Hepatocyte (in vitro differentiated cells): ENCODE measurements at regions not wholly inside any gene's neighbourhood (a gene's known extent, or its start where the extent isn't known, plus 50 kb on each side); places are given as distances from the start of the nearest gene placed in this dataset.

Experiments
- DNase-seq: peaks from one replicate; pipeline ENCODE4 v3.0.0-alpha.2; 2016; ENCODE audit warnings: low spot score
- H2AFZ ChIP-seq: fragments of 200-600 bp; sonication (generic); 2 replicates; pipeline ENCODE4 v1.6.0; 2016; ENCODE audit warnings: antibody characterized with exemption, mild to moderate bottlenecking
- H3K27ac ChIP-seq: fragments of 200-600 bp; sonication (generic); 2 replicates; pipeline ENCODE4 v1.5.1; 2016; ENCODE audit warnings: mild to moderate bottlenecking
- H3K27me3 ChIP-seq: fragments of 200-600 bp; sonication (generic); 2 replicates; pipeline ENCODE4 v1.6.1; 2016
- H3K36me3 ChIP-seq: fragments of 200-600 bp; sonication (generic); replicated peaks from 2 replicates; pipeline ENCODE4 v1.5.1; 2016; ENCODE audit warnings: low read depth; ENCODE audit not compliant: insufficient read depth
- H3K4me1 ChIP-seq: fragments of 200-600 bp; sonication (generic); 2 replicates; pipeline ENCODE4 v1.5.1; 2016; ENCODE audit warnings: mild to moderate bottlenecking, moderate library complexity; ENCODE audit not compliant: insufficient read depth
- H3K4me2 ChIP-seq: fragments of 200-600 bp; sonication (generic); 2 replicates; pipeline ENCODE4 v1.6.0; 2016
- H3K4me3 ChIP-seq: fragments of 200-600 bp; sonication (generic); 2 replicates; pipeline ENCODE4 v1.5.1; 2016; ENCODE audit warnings: mild to moderate bottlenecking
- H3K79me2 ChIP-seq: fragments of 200-600 bp; sonication (generic); 2 replicates; pipeline ENCODE4 v1.6.0; 2017; ENCODE audit warnings: mild to moderate bottlenecking
- H3K9me2 ChIP-seq: fragments of 200-600 bp; sonication (generic); replicated peaks from 2 replicates; pipeline ENCODE4 v1.6.0; 2017; ENCODE audit warnings: mild to moderate bottlenecking; ENCODE audit not compliant: insufficient read depth
- H3K9me3 ChIP-seq: fragments of 200-600 bp; sonication (generic); 2 replicates; pipeline ENCODE4 v1.5.1; 2016; ENCODE audit warnings: low read depth, mild to moderate bottlenecking
- H4K20me1 ChIP-seq: fragments of 200-600 bp; sonication (generic); 2 replicates; pipeline ENCODE4 v1.6.0; 2016; ENCODE audit warnings: mild to moderate bottlenecking; ENCODE audit not compliant: insufficient read depth, poor library complexity, severe bottlenecking
- EZH2 ChIP-seq: fragments of 200-600 bp; sonication (generic); IDR thresholded peaks from 2 replicates; pipeline ENCODE4 v1.6.1; 2016; ENCODE audit warnings: antibody characterized with exemption, mild to moderate bottlenecking, borderline replicate concordance
- EZH2phosphoT487 ChIP-seq: fragments of 200-600 bp; sonication (generic); IDR thresholded peaks from one replicate; pipeline ENCODE4 v1.6.1; 2018; ENCODE audit warnings: antibody characterized with exemption, mild to moderate bottlenecking, low read depth, moderate library complexity; ENCODE audit not compliant: unreplicated experiment, severe bottlenecking
- WGBS: methylation state at CpG from one replicate; pipeline ENCODE4 v1.1.6; 2016; ENCODE audit warnings: low lambda C conversion rate; ENCODE audit errors: missing lambda C conversion rate; 5-methylcytosine and 5-hydroxymethylcytosine counted together
- TF ChIP-seq, protein P1 (sequence below): fragments of 200-600 bp; sonication (generic); IDR thresholded peaks from 2 replicates; pipeline ENCODE4 v1.5.1; 2016; ENCODE audit warnings: antibody characterized with exemption, mild to moderate bottlenecking; ENCODE audit not compliant: poor library complexity

- Histone ChIP-seq H3K4me1 (no peaks in the 10 kb centered on the region), H3K9me2 (no peaks in the 10 kb centered on the region), H3K27me3 (no peaks in the 10 kb centered on the region), H3K27ac (no peak overlapping the region), H3K79me2 (no peaks in the 10 kb centered on the region), H3K4me2 (no peak overlapping the region), H3K4me3 (no peak overlapping the region), H4K20me1 (no peaks in the 10 kb centered on the region), H2AFZ (no peak overlapping the region), H3K9me3 (no peaks in the 10 kb centered on the region), H3K36me3 (no peaks in the 10 kb centered on the region)
- WGBS: 85% methylated on average over 4 of the region's 4 CpGs
- no peak for DNase-seq
- TF ChIP-seq EZH2phosphoT487: no peak
Observed at GRCh38 chr7:48992816-48993215, 68.5 kb downstream of the CDC14C start.

DNA sequence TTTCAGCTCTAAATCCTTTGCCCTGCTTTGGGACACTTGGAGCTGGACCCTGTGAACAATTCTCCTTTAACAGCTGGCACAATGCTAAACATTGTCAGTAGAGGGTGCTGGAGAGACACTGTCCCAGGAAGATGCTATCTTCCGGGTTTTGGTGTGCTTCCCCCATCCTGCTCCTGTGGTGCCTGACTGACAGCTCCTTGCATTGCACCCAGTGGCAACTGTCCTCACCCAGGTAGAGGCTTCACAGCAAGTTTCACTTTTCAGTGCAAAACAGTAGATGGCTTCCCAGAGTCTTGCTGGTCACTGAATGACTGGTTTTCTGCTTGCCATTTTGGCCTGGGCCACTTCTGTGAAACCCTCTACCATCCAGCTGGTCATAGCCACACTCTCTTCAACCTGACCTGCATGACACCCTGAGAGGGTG lies 77.3 kb downstream of the CDC14C start:
- no peak overlapping the region for H3K4me3 ChIP-seq
- H3K9me3 ChIP-seq: no peaks in the 10 kb centered on the region
- no peak overlapping the region for H2AFZ ChIP-seq
- no peak overlapping the region for H3K4me2 ChIP-seq
- H3K79me2 ChIP-seq: no peaks in the 10 kb centered on the region
- 10% methylated on average over 1 of the region's 1 CpG for WGBS
- no peak overlapping the region for H3K27ac ChIP-seq
- no peaks in the 10 kb centered on the region for H4K20me1 ChIP-seq
- no peaks in the 10 kb centered on the region for H3K9me2 ChIP-seq
- H3K27me3 ChIP-seq: no peaks in the 10 kb centered on the region
- H3K4me1 ChIP-seq: no peaks in the 10 kb centered on the region
- TF ChIP-seq, protein P1, sequence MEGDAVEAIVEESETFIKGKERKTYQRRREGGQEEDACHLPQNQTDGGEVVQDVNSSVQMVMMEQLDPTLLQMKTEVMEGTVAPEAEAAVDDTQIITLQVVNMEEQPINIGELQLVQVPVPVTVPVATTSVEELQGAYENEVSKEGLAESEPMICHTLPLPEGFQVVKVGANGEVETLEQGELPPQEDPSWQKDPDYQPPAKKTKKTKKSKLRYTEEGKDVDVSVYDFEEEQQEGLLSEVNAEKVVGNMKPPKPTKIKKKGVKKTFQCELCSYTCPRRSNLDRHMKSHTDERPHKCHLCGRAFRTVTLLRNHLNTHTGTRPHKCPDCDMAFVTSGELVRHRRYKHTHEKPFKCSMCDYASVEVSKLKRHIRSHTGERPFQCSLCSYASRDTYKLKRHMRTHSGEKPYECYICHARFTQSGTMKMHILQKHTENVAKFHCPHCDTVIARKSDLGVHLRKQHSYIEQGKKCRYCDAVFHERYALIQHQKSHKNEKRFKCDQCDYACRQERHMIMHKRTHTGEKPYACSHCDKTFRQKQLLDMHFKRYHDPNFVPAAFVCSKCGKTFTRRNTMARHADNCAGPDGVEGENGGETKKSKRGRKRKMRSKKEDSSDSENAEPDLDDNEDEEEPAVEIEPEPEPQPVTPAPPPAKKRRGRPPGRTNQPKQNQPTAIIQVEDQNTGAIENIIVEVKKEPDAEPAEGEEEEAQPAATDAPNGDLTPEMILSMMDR: peak; percentile 59
- no peak for TF ChIP-seq EZH2
- no peaks in the 10 kb centered on the region for H3K36me3 ChIP-seq
- DNase-seq: peak; percentile 64

- H3K9me3 ChIP-seq: no peaks in the 10 kb centered on the region
- H3K79me2 ChIP-seq: no peaks in the 10 kb centered on the region
- 71% methylated on average over 2 of the region's 2 CpGs for WGBS
- H3K36me3 ChIP-seq: no peaks in the 10 kb centered on the region
- TF ChIP-seq, protein P1: no peak
- no peak for TF ChIP-seq EZH2phosphoT487
- no peak for TF ChIP-seq EZH2
- H3K9me2 ChIP-seq: no peaks in the 10 kb centered on the region
- no peak overlapping the region for H3K27ac ChIP-seq
- DNase-seq: no peak
- H3K4me3 ChIP-seq: no peak overlapping the region
- H4K20me1 ChIP-seq: no peaks in the 10 kb centered on the region
- H3K4me1 ChIP-seq: no peaks in the 10 kb centered on the region
- H3K4me2 ChIP-seq: no peak overlapping the region
- no peaks in the 10 kb centered on the region for H3K27me3 ChIP-seq
- no peak overlapping the region for H2AFZ ChIP-seq
Observed at GRCh38 chr7:49010717-49011116, 86.4 kb downstream of the CDC14C start.

- Histone ChIP-seq H2AFZ (no peak overlapping the region), H3K27ac (no peak overlapping the region), H3K4me3 (no peak overlapping the region), H3K9me3 (no peaks in the 10 kb centered on the region), H3K36me3 (no peaks in the 10 kb centered on the region), H3K4me1 (no peaks in the 10 kb centered on the region), H3K27me3 (no peaks in the 10 kb centered on the region), H4K20me1 (no peaks in the 10 kb centered on the region), H3K9me2 (no peaks in the 10 kb centered on the region), H3K79me2 (no peaks in the 10 kb centered on the region), H3K4me2 (no peak overlapping the region)
- DNase-seq: no peak
- WGBS: 81% methylated on average over 4 of the region's 4 CpGs
- TF ChIP-seq, protein P1: no peak
- no peak for TF ChIP-seq EZH2phosphoT487
- no peak for TF ChIP-seq EZH2
Observed at GRCh38 chr7:49014870-49015269, 90.5 kb downstream of the CDC14C start.
